GM10248 (cell line): ENCODE measurements at regions not wholly inside any gene's neighbourhood (a gene's known extent, or its start where the extent isn't known, plus 50 kb on each side); places are given as distances from the start of the nearest gene placed in this dataset.

Experiments used
- CTCF ChIA-PET: fragments of 300-600 bp; sonication (Branson Sonifier 250); formaldehyde crosslinking; extraction: SDS; loops from one replicate; lab custom pipeline; 2021; ENCODE audit warnings: antibody characterized with exemption; lab: Yijun Ruan, JAX
- POLR2A ChIA-PET: fragments of 350-650 bp; sonication (Branson Sonifier 250); formaldehyde crosslinking; extraction: SDS; loops from one replicate; lab custom pipeline; 2020; ENCODE audit warnings: antibody characterized with exemption; lab: Yijun Ruan, JAX
- DNase-seq: peaks from one replicate; pipeline ENCODE4 v3.0.0; 2012; ENCODE audit errors: extremely low spot score
- TF ChIP-seq, protein P1 (sequence below): IDR thresholded peaks from 2 replicates; pipeline ENCODE4 v1.5.1; 2012; ENCODE audit warnings: mild to moderate bottlenecking, low read depth; ENCODE audit errors: extremely low read depth, missing control alignments, control extremely low read depth

DNA sequence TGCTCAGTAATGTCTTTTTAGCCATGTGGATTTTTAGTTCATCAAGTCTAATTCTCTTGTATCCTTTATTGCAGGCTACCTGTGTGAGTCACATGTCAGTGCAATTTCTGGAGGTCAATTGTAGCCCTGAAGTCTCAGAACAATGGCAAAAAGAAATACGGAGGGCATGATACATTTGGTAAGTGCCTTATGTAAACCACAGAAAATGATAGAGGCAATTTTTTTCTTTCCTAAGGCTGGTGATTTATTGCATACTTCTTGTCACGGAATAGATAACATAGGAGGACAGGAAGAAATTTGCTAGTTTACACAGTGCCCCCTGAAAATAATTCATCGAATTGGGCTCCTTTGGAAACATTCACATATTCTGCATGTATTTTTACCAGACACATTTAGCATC lies 235.9 kb downstream of the DMRTA1 start:
- DNase-seq: no peak
- TF ChIP-seq, protein P1, sequence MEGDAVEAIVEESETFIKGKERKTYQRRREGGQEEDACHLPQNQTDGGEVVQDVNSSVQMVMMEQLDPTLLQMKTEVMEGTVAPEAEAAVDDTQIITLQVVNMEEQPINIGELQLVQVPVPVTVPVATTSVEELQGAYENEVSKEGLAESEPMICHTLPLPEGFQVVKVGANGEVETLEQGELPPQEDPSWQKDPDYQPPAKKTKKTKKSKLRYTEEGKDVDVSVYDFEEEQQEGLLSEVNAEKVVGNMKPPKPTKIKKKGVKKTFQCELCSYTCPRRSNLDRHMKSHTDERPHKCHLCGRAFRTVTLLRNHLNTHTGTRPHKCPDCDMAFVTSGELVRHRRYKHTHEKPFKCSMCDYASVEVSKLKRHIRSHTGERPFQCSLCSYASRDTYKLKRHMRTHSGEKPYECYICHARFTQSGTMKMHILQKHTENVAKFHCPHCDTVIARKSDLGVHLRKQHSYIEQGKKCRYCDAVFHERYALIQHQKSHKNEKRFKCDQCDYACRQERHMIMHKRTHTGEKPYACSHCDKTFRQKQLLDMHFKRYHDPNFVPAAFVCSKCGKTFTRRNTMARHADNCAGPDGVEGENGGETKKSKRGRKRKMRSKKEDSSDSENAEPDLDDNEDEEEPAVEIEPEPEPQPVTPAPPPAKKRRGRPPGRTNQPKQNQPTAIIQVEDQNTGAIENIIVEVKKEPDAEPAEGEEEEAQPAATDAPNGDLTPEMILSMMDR: no peak
- CTCF ChIA-PET: no interaction called here
- POLR2A ChIA-PET: no interaction called here

DNA sequence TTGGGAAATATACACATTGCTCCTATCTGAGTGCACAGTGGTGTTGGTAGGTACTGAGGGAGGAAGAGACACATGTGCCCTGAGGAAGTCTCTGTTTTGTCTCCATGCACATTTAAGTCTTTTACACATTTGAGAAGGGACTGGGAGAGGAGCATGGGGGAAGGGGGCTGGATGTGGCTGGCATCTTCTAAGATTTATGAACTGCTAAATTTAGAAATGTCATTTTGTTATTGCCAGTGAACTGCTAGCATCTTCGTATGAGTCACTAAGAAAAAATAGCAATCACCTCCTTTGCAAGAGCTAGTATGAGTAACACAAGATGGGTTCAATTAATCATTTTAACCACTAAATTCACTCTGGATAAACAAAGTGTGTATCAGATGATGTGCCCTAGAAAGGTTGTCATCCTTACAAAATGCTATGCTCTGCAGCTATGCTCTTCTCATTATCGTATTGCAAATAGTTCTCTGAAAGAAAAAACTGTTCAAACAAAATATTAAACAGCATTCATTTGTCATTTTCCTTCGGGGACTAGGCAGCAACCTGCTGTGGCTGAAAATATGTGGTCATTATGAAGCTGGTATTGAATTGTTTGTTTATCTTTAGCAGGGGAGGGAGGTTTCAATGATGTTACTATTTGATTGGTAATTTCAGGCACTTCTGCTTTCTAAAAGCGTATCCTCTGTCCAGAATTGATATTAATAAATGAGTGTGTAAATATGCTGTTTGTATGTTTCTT lies 236.5 kb downstream of the DMRTA1 start:
- POLR2A ChIA-PET: no interaction called here
- no peak for DNase-seq
- CTCF ChIA-PET: no interaction called here
- TF ChIP-seq, protein P1: no peak

DNA sequence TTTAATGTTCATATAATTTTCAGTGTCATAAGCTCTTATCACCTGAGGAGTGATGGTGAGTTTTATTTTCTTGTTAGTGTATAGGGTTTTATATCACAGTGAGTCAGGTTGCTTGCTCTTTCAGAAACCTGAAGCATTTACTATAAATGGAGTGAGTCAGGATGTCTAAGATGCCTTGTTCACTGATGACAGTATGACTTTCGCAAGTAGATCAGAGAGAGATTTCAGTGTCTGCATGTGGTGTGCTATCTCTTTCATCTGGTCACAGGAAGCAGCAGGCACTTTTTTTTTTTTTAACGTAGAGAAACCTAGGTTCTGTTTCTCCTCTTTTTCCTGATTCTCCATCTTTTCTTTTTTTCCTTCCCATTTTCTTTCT lies 237.1 kb downstream of the DMRTA1 start:
- TF ChIP-seq, protein P1: no peak
- ChIA-PET CTCF (no interaction called here), POLR2A (no interaction called here)
- DNase-seq: no peak

DNA sequence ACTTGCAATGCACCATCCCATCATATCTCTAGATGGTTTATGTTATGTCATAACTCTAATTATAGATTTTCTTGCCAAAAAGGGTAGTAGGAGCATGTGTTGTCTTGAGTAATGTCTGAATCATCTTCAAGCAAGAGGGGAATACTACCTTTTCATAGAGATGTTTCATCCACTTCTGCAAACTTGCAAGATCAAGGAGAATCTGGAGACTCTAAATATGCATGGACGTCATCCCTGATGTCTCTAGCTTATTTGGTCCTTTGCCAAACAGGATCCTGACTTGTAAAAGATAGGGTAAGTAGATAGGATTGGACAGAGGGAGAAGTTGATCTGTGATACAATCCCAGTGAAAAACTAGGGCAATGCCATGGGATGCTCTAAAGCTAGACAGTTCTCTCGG lies 246.5 kb downstream of the DMRTA1 start:
- no peak for DNase-seq
- TF ChIP-seq, protein P1: no peak
- POLR2A ChIA-PET: no interaction called here
- CTCF ChIA-PET: interaction anchor here (0.9 kb wide), 1 partner anchor 12 kb away, joined by 4 read pairs; no protein-coding TSS in a partner anchor

DNA sequence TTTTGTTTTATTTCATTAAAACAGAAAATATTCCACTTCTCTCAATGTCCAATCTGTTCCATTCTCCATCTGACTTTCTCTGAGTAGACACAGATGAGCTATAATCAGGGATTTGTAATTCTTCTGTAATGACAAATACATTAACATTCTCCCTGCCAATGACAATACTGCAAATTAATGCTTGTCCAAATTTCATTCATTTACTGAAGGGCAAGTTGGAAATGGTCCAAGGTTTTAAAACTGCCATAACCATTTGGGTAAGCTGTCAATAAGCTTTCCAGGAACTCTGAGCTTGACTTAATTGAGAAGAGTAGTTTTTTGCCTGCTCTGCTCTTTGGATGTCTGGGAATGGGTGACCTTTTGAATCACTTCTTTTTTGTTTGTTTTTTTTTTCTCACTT lies 253.5 kb downstream of the DMRTA1 start:
- CTCF ChIA-PET: interaction anchor here (1.0 to 1.2 kb wide), 3 partner anchors 9 to 42 kb away, joined by 3 read pairs; no protein-coding TSS in a partner anchor
- POLR2A ChIA-PET: no interaction called here
- TF ChIP-seq, protein P1: no peak
- no peak for DNase-seq

DNA sequence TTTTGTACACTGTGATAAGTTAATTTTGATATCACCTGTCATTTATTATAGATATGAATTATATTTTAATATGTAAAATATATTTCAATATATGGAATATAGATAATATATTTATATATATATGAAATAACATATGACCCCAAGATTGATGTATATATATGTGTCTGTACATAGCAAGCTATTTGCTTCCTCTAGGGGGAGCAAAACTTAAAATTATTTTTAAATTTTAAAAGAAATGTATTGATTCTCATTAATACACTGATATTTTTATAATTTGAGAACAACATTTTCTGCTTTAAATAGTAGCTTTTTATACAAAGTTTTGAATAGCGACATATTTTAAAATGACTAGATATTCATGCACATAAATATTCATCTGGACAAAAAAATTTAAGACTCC lies 272.0 kb downstream of the DMRTA1 start:
- CTCF ChIA-PET: interaction anchor here (1.0 kb wide), 1 partner anchor 10 kb away, joined by 3 read pairs; no protein-coding TSS in a partner anchor
- POLR2A ChIA-PET: no interaction called here
- no peak for DNase-seq
- TF ChIP-seq, protein P1: no peak
